DOHH2 (cell line): ENCODE measurements at regions not wholly inside any gene's neighbourhood (a gene's known extent, or its start where the extent isn't known, plus 50 kb on each side); places are given as distances from the start of the nearest gene placed in this dataset.

Source experiments
- CTCF ChIP-seq: fragments of 200-600 bp; sonication (generic); IDR thresholded peaks from one replicate; pipeline ENCODE4 v1.5.1; 2014; ENCODE audit warnings: antibody characterized with exemption, mild to moderate bottlenecking, low read depth, low read length; ENCODE audit not compliant: poor library complexity, severe bottlenecking
- EZH2phosphoT487 ChIP-seq: fragments of 200-600 bp; sonication (generic); IDR thresholded peaks from 2 replicates; pipeline ENCODE4 v1.6.1; 2017; ENCODE audit warnings: borderline replicate concordance, mild to moderate bottlenecking, antibody characterized with exemption, low read length, moderate library complexity, mixed read lengths

DNA sequence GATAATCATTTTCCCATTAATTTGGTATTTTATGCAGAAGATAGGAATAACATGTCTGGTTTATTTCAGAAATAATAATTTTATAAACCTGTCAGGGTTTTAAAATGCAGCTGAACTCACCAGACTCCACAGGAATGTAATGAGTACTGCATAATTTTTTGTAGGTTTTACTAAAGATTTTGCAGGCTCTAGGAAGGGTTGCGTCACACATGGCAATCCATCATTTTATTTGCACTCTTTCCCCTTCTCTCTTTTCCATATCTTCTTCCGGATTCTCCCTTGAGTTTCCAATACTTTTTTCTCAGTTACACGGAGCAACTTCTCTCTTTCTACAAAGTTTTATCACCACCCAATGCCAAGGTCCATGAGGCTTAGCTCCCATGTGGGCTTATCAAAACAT lies 234.7 kb downstream of the NFKBIZ start:
- no peak for TF ChIP-seq CTCF
- no peak for TF ChIP-seq EZH2phosphoT487
